Progenitor cell of endocrine pancreas (in vitro differentiated cells): ENCODE measurements at regions not wholly inside any gene's neighbourhood (a gene's known extent, or its start where the extent isn't known, plus 50 kb on each side); places are given as distances from the start of the nearest gene placed in this dataset.
"Not testable (repeated sequence)": the region's sequence is repeated elsewhere in the genome, so short reads cannot be mapped to it uniquely, and the experiment has no call there.

Experiments
- DNase-seq: peaks from one replicate; pipeline ENCODE4 v3.0.0; 2021; ENCODE audit warnings: low spot score; ENCODE audit not compliant: unreplicated experiment
- H3K27ac Mint-ChIP-seq: 2 replicates; pipeline ENCODE4 v1.8.0; 2021; ENCODE audit warnings: mild to moderate bottlenecking, moderate library complexity, mixed read lengths
- H3K27me3 Mint-ChIP-seq: 2 replicates; pipeline ENCODE4 v1.8.0; 2021; ENCODE audit warnings: mixed read lengths
- H3K36me3 Mint-ChIP-seq: 2 replicates; pipeline ENCODE4 v1.8.0; 2022; ENCODE audit warnings: mixed read lengths; ENCODE audit not compliant: insufficient read depth
- H3K4me1 Mint-ChIP-seq: 2 replicates; pipeline ENCODE4 v1.8.0; 2021; ENCODE audit warnings: low read depth, mixed read lengths
- H3K4me3 Mint-ChIP-seq: 2 replicates; pipeline ENCODE4 v1.8.0; 2021; ENCODE audit warnings: low read depth, mild to moderate bottlenecking, moderate library complexity, mixed read lengths
- H3K9me3 Mint-ChIP-seq: 2 replicates; pipeline ENCODE4 v1.8.0; 2021; ENCODE audit warnings: low read depth, mixed read lengths
- TF ChIP-seq, protein P1 (sequence below): fragments of 200-600 bp; sonication (generic); IDR thresholded peaks from one replicate; pipeline ENCODE4 v1.5.0; 2021; ENCODE audit warnings: antibody characterized with exemption, mild to moderate bottlenecking; ENCODE audit not compliant: unreplicated experiment

DNA sequence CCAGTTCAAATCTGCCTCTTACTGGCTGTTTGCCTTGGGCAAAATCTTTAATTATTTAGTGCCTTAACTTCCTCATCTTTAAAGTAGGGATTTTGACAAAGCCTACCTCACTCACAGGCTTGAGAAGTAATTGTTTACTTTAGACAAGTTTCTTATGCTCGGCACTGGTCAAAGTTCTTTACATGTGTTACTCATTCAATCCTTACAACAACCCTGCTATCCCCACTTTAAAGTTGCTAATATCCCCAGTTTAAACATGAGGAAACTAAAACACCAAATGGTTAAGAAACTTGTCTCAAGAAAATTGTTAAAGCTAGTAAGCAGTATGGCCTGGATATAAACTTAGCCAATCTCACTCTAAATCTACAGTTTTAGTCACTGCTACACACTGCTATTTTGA lies 204.0 kb upstream of the AVPR1A start:
- H3K36me3 Mint-ChIP-seq: no peaks in the 10 kb centered on the region
- peaks cover 8% of the 10 kb centered on the region for H3K4me1 Mint-ChIP-seq
- no peak overlapping the region for H3K27ac Mint-ChIP-seq
- H3K9me3 Mint-ChIP-seq: no peaks in the 10 kb centered on the region
- no peak for DNase-seq
- H3K4me3 Mint-ChIP-seq: no peak overlapping the region
- TF ChIP-seq, protein P1, sequence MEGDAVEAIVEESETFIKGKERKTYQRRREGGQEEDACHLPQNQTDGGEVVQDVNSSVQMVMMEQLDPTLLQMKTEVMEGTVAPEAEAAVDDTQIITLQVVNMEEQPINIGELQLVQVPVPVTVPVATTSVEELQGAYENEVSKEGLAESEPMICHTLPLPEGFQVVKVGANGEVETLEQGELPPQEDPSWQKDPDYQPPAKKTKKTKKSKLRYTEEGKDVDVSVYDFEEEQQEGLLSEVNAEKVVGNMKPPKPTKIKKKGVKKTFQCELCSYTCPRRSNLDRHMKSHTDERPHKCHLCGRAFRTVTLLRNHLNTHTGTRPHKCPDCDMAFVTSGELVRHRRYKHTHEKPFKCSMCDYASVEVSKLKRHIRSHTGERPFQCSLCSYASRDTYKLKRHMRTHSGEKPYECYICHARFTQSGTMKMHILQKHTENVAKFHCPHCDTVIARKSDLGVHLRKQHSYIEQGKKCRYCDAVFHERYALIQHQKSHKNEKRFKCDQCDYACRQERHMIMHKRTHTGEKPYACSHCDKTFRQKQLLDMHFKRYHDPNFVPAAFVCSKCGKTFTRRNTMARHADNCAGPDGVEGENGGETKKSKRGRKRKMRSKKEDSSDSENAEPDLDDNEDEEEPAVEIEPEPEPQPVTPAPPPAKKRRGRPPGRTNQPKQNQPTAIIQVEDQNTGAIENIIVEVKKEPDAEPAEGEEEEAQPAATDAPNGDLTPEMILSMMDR: no peak
- no peaks in the 10 kb centered on the region for H3K27me3 Mint-ChIP-seq

DNA sequence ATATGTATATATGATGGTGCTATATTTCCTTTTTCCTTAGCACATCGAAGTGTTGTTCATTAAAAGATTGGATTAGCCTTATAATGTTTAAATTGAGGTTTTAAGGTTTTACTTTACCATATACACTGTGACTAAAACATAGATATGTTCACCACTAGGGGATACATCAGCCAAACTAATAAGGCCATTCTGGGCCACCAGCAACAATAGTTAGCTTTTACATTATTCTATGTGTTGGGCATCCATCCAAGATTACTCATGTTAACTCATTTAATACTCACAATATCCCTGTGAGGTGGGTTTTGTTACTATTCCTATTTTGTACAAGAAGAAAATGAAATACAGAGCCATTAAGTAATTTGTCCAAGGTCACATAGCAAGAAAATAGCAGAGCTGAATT lies 202.6 kb upstream of the AVPR1A start:
- TF ChIP-seq, protein P1: no peak
- H3K36me3 Mint-ChIP-seq: no peaks in the 10 kb centered on the region
- H3K4me1 Mint-ChIP-seq: peaks cover 8% of the 10 kb centered on the region
- no peak overlapping the region for H3K4me3 Mint-ChIP-seq
- no peak overlapping the region for H3K27ac Mint-ChIP-seq
- no peaks in the 10 kb centered on the region for H3K27me3 Mint-ChIP-seq
- DNase-seq: no peak
- no peaks in the 10 kb centered on the region for H3K9me3 Mint-ChIP-seq

DNA sequence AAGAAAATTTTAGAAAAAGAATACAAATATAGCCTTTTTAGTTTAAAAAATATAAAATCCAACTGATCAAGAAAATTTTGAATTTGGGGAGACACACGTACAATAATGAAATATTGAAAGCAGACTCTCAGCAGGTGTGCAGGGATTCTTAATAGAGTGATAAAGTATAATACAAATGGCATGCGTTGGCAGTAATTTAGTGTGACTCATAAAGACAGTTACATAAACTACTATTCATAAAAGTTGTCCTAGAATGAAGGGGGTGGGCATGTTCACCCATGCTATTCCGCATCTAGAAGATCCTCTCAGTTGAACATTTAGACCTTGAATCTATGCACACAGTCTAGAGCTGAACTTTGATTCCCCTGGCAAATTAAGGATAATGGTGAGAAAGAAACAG lies 200.4 kb upstream of the AVPR1A start:
- Mint-ChIP-seq H3K4me3 (no peak overlapping the region), H3K4me1 (peaks cover 8% of the 10 kb centered on the region), H3K9me3 (no peaks in the 10 kb centered on the region), H3K36me3 (no peaks in the 10 kb centered on the region), H3K27me3 (no peaks in the 10 kb centered on the region), H3K27ac (no peak overlapping the region)
- TF ChIP-seq, protein P1: no peak
- no peak for DNase-seq

DNA sequence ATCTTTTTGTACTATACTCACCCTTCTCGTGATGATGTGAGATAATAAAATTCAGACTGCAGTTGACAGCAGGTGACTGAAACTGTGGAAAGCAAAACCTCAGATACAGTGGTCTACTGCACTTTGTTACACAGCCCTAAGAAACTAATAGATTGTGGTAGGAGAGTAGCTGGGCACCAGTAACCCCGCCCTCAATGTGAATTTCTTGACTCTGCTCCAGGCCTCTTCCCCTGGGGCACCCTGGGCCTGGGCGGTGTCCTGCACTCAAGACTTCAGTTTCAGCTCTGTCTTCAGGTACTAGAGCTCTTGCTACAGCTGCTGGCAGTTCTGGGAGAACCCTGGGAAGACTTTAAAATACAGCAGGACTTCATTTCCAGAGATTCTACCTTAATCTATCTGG lies 197.6 kb upstream of the AVPR1A start:
- no peaks in the 10 kb centered on the region for H3K9me3 Mint-ChIP-seq
- no peak overlapping the region for H3K27ac Mint-ChIP-seq
- no peak for DNase-seq
- H3K27me3 Mint-ChIP-seq: no peaks in the 10 kb centered on the region
- H3K4me3 Mint-ChIP-seq: no peak overlapping the region
- H3K36me3 Mint-ChIP-seq: no peaks in the 10 kb centered on the region
- peaks cover 1% of the 10 kb centered on the region for H3K4me1 Mint-ChIP-seq
- TF ChIP-seq, protein P1: no peak

DNA sequence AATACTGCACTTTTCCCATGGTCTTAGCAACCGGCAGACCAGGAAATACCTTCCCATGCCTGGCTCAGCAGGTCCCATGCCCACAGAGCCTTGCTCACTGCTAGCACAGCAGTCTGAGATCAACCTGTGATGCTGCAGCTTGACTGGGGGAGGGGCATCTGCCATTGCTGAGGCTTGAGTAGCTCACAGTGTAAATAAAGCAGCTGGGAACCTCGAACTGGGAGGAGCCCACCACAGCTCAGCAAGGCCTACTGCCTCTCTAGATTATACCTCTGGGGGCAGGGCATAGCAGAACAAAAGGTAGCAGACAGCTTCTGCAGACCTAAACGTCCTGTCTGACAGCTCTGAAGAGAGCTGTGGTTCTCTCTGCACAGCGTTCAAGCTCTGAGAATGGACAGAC lies 186.2 kb upstream of the AVPR1A start:
- not testable (repeated sequence) for H3K27me3 Mint-ChIP-seq, H3K4me3 Mint-ChIP-seq, H3K27ac Mint-ChIP-seq, H3K36me3 Mint-ChIP-seq, H3K4me1 Mint-ChIP-seq
- DNase-seq: peak; percentile 26
- H3K9me3 Mint-ChIP-seq: peaks cover 24% of the 10 kb centered on the region

DNA sequence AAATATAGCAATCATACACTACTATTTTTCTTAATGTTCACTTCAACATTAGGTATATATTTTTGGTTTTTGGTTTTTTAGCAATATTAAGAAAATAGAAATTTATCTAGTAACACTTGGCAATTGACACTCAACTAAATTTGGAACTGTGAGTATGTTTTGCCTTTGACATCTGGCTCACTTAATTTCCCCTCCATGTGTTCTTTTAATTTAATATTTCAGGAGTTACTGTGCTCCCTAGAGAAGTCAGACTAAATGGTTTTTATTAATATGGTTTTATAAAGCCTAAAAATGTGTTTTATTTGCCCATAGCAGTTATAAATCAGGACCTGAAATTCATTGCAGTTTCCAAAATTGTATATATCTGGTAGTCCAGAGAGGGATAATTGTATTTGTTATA lies 175.3 kb upstream of the AVPR1A start:
- Mint-ChIP-seq H3K9me3 (peaks cover 4% of the 10 kb centered on the region), H3K27ac (no peak overlapping the region), H3K4me3 (no peak overlapping the region), H3K4me1 (no peaks in the 10 kb centered on the region), H3K36me3 (no peaks in the 10 kb centered on the region), H3K27me3 (no peaks in the 10 kb centered on the region)
- TF ChIP-seq, protein P1: no peak
- DNase-seq: no peak
